GM12874 (cell line): ENCODE measurements at regions not wholly inside any gene's neighbourhood (a gene's known extent, or its start where the extent isn't known, plus 50 kb on each side); places are given as distances from the start of the nearest gene placed in this dataset.

Experiments used
- TF ChIP-seq, protein P1 (sequence below): IDR thresholded peaks from 2 replicates; pipeline ENCODE4 v1.5.1; 2011; ENCODE audit warnings: low read depth, mild to moderate bottlenecking, control low read depth, low read length, moderate library complexity; ENCODE audit not compliant: insufficient read depth

GRCh38 chr20:7392542-7393206 is 547.6 kb downstream of the HAO1 start:
- TF ChIP-seq, protein P1, sequence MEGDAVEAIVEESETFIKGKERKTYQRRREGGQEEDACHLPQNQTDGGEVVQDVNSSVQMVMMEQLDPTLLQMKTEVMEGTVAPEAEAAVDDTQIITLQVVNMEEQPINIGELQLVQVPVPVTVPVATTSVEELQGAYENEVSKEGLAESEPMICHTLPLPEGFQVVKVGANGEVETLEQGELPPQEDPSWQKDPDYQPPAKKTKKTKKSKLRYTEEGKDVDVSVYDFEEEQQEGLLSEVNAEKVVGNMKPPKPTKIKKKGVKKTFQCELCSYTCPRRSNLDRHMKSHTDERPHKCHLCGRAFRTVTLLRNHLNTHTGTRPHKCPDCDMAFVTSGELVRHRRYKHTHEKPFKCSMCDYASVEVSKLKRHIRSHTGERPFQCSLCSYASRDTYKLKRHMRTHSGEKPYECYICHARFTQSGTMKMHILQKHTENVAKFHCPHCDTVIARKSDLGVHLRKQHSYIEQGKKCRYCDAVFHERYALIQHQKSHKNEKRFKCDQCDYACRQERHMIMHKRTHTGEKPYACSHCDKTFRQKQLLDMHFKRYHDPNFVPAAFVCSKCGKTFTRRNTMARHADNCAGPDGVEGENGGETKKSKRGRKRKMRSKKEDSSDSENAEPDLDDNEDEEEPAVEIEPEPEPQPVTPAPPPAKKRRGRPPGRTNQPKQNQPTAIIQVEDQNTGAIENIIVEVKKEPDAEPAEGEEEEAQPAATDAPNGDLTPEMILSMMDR, result no peak

DNA sequence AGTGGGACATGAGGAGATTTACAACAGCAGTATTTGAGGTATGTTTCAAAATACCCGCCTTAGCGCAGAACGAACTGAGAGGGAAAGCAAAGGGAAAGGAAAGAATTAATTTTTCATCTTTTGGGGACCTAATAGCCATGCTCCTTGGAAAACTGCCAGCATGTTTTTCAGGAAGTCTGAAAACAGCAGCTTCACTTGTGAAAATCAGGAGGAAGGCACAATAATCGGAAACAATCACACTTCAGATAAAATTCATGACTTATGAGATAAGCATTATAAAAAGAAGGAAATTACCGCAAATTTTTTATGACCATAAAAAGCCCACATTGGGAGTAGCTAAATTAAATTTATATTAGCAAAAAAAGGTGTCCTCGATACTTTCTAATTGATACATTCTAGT is 541.1 kb downstream of the HAO1 start:
- TF ChIP-seq, protein P1, result no peak

DNA sequence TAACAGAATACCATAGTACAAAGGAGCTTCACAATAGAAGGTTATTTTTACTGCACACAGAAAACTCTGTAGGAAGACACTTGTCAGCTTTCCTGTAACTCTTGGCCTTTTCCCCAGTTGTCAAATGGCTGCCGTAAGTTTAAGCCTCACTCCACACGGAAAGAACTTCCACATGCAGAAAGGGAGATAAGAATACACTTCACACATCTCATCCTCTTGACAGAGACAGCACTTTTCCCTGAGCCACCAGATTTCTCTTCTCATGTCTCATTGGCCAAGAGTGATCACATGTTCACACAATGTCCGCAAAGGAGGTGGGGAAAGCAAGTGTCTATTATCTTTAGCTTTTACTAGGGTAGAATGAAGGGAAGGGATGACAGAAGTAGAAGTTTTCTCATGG is 540.7 kb downstream of the HAO1 start:
- TF ChIP-seq, protein P1, result no peak

DNA sequence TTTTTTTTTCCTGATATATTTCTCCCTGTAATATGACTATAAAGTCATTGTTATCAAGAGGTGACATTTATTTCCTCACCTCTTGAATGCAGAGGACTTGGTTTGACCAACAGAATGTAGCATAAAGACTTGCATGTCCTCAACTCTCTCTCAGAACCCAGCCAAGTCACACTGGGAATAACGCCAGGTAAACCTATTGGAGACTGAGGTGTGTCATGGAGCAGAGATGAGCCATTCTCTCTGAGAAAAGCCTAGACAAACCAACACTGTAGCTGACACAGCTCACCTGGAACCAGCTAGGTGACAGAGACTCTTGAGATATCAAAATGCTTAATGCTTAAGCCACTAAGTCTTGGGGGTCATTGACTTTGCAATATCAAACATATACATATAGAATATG is 533.6 kb downstream of the HAO1 start:
- TF ChIP-seq, protein P1, result no peak

DNA sequence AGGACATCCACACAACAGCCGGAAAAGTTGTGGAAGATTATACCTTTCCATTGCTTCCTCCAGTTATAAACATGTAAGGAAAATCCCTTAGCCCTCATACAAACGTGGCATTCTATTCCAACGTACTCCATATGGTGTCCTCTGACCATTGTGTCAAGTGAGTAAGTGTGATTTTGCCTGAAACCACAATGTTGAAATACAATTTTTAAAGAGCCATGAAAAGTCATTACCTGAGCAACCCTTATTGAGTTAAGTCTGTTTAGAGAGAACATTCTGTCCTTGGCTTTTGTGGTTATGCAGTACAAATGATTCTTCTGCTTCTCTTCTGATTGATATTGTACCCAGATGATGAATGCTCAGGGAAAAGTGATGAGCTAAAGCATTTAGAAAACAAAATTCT is 530.1 kb downstream of the HAO1 start:
- TF ChIP-seq, protein P1, result no peak

- TF ChIP-seq, protein P1, result no peak
Observed at GRCh38 chr20:7411075-7411474, 529.2 kb downstream of the HAO1 start.

DNA sequence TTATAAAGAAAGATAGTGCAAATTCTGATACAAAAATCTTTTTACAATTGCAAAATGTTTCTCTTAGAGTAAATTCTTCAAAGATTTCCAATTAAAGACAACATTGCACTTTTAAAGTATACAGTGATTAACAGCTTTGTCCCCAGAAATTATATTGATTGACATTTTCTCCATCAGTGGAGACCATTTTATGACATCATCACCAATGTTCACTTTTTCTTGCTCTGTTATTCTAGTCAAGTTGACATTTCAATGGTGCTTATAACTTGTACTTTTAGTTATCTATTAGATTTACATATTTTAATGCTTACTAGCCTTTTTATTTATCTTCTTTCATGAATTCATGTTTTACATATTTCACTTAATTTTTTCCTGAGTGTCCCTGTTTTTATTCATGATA is 524.8 kb downstream of the HAO1 start:
- TF ChIP-seq, protein P1, result no peak
